GM18520 (cell line): ENCODE measurements at regions not wholly inside any gene's neighbourhood (a gene's known extent, or its start where the extent isn't known, plus 50 kb on each side); places are given as distances from the start of the nearest gene placed in this dataset.

Experiments used
- ATAC-seq: cut with Tn5 transposase; IDR thresholded peaks from one replicate; pipeline ENCODE4 v1.9.1; 2021; ENCODE audit not compliant: unreplicated experiment

DNA sequence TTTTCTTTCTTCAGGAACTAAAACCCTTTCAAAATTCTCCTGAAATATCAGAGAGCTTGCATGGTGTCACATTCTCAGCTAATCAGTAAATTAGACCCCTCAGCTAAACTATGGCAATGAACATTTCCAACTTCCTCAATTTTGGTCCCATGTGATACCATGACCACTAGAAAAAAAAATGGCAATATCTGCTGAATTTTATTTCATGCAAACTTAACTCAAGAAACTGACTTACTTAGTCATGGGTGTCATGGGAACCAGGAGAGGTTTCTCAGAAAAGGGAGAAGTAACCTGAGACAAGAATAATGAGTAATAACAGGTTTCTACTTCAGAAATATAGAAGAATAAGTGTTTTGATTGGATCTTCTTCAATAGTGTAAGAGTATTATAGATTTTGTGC lies 784.6 kb upstream of the ALCAM start:
- ATAC-seq = no peak

DNA sequence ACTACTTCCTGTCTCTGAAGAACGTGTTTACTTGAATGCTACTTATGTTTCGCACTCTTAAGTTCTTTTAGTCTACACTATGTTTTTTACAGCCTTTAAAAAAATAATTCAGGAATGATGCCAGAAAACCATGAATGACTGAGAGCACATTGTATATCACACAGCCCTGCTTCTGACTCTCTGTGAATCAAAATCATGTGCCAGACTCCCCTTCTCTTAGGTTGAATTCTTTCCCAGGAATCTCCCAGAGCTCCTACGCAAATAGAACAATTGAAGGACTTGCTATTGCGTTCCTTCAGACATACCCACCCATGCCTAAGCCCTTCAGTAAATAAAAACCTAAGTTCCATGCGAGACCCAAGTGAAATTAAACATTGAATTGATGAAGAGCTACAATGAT lies 782.0 kb upstream of the ALCAM start:
- no peak for ATAC-seq

DNA sequence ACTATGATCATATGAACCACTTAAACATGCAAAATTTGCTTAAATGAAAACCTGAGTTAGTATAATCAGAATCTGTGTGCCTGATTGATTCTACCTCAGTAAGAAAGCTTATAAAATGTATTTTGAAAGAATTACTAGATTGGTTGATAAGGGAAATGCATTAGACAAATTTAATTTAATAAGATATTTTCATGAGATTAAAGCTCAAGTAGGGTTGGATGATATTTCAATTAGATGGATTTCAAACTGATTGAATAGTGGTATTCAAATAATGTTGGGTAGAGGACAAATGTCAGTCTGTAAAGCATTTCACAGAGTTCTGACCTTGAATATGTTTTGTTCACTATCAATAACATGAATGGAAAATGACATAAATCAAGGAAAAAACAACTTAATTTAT lies 780.4 kb upstream of the ALCAM start:
- no peak for ATAC-seq

DNA sequence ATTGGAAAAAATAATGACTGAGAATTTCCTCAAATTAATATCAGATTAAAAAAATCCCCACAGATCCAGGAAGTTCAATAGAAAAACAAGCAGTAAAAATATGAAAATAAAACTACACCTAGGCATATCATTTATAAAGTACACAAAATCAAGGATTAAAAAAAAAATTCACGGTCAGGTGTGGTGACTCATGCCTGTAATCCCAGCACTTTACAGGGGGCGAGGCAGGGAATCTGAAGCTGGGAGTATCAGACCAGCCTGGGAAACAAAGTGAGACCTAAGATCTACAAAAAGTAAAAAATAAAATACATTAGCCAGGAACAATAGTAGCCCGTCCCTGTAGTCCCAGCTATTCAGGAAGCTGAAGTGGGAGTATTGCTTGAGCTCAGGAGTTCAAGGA lies 778.3 kb upstream of the ALCAM start:
- ATAC-seq = no peak

DNA sequence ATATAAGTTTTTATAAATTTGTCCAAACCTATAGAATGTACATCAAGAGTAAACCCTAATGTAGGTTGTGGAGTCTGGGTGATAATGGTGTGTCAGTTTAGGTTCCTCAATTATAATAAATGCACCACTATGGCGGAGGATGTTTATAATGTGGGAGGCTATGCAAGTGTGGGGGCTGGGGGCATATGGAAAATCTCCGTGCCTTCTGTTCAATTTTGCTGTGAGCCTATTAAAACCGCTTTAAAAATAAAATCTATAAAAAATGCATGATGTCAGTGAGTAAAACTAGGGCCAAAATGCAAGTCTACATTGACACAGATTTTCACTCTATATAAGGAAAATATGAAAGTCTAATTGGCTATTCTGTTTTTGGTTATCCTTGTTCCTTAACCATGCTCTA lies 774.9 kb upstream of the ALCAM start:
- no peak for ATAC-seq

DNA sequence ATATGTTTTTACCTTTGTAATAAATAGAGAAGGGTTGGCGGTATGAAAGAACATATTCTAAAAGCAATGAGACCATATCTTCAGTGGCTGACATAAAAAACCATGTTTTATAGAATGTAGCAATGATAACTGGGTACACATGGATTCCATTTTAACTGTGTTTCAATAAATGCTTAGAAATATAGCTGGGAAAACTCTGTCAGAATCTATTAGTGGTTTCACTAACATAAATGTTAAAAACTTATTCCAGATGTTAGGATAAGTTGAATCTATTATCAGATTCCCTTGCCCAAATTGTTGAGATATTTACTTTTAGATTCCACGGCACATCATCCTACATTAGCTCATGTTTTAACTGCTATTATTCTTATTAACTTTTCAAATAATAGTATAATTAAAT lies 772.2 kb upstream of the ALCAM start:
- no peak for ATAC-seq

DNA sequence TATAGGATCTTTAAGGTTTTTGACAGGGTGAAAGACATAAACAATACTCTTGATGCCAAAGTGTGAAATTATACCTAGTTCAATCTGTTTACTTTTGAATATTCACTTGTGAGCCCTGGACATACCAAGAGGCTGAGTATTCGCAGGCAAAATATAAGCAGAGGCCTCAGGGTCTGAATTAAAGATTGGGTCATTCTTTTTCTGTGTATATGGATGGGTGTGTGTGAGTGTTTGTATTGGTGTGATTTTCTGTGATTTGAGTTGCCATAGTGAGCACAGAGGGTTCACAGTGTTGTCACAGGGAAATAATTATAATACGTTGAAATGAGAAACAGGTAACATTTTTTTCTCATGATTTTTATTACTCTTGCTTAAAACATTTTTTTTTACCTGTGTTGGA lies 770.7 kb upstream of the ALCAM start:
- no peak for ATAC-seq

DNA sequence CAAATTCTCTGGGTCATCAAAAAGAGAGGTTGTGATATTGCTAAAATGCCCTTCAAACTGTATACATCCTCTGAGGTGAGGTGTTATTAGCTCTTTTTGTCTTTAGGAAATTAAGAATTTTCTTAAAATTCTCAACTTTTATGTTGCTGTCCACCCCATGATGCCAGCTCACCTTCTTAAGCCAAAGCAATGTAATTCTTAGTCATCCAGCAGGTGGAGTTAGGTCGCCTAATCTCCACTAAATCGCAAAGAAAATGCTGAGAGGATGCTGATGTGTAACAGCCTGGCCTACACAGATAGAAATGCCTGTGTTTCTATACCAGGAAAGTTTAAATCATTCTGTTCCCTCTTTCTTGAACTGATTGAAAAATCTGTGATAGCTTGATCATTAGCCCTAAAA lies 770.2 kb upstream of the ALCAM start:
- peak; percentile 83 for ATAC-seq

DNA sequence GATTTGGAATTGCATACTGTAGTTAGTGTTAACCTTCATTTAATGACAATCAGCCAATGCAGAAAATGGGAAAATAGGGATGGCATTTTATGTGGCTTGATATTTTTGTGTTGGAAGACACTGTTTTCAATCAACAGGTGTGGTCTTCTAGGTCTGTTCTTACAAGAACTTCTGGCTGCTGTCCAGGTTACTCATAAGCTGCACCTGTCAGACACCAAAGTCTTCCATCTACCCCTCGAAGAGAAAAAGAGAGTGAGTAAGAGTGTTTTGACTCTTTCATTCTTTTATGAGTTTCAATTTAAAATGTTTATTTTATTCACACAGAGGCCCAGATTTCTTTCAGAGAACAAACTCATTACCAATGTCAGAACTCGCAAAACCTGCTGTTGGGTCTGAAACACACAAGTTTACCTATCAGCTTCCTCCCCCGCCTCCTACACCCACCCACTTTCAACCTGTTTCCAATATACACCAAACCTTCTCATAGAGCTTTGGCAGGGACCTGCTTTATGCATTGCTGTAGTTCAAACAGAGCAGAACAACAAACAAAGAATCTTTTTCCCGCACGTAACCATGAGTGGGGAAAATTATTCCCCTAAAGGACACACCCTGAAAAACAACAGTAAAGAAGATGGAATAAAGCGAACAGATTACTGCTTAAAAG lies 767.7 kb upstream of the ALCAM start:
- no peak for ATAC-seq

DNA sequence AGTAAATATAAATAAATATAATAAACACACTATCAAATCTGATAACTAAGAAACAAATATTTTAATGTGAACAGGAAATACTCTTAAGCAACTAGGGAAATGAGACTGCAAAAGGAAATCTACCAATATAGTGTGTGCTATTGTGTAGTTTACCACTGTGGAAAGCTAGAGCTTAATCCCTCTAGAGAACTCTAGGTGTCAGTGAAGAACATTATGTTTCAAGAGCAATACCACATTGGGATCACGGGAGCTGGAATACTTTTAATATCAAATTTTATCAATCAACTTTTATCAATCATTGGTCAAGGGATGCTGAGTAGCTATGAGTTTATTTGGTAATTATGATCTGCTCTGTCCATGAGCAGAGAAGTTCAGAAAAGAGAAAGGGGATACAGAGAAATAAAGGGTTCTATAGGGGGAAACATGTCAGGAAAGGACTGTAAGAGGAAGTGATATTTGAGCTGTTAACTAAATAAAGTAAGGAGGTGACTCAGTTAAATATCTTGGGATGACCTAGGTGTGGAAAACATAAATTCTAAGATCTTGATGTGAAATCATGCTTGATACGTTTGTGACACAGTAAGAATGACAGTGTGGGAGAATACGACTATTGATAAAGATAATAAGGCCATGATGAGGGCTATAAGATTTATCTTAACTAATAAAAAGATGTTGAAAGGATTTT lies 762.2 kb upstream of the ALCAM start:
- ATAC-seq = no peak

DNA sequence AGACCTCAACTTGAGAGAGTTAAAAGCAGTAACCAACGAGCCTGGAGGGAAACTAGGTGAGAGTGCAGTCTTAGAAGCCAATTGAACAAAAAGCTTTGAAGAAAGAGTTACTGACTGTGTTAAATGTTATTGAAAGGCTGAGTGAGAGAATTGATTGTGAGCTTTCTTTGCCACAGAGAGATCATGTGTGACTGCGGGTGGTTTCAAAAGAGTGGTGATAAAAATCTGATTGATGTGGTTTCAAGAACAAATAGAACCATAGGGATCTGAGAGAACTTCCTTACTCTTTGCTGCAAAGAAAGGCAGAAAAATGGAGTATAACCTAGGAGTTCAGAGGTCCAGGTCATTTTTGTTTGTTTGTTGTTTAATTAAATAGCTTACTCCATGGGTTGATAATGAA lies 759.9 kb upstream of the ALCAM start:
- no peak for ATAC-seq

DNA sequence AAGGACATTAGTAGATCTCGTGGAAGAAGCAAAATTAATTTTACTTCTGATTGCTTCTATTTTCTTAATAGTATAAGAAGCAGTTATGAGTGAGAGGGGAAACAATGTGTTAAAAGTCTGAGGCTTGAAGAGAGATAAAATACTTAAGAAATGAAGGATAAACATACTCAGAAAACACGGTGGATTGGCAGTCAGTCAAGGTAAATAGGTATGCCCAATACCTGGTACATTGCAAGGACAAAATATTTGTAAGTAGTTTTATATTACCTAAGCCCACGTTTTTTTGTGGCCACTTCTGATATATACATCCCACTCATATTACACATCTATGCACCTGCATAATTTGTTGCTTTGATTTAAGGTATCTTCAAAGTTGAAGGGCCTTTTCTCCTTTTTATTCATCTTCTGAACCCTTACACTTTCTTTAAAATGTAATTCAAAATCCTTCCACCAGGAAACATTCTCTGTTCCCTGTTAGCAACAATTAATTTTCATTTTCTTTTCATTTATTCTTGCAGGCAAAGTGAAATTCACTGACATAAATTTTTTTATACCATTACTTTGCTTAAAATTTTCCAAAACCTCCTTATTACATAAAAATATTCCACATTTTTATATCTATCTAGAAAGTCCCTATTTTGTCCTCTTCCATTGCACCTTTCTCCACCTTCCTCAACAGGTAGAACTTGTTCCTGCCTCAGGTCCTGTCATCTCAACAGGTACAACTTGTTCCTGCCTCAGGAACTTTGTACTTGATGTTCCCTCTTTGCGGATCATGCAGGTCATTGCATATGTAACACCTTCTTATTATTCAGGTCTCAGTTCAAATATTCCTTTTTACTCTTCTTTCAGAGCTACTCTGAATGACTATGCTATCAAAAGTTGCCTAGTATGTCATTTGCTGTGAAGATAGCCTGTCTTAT lies 755.7 kb upstream of the ALCAM start:
- ATAC-seq = no peak

DNA sequence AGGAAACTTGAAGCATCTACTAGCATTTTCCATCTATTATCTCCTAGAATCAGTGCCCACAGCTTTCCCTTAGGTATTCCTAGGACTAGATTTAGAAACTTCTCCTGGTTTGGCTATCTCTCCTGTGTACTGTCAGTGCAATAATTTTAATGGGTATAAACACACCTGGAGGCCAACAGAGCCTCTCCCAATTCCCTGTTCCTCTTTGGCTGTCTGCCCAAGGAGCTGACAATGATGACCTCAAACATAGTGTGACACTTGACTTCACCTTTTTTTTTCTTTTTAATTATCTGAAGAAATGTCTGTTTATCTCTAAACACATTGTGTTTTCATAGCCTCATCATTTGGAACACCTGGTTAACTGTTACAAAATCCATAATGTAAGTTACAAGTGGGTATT lies 754.5 kb upstream of the ALCAM start:
- no peak for ATAC-seq

DNA sequence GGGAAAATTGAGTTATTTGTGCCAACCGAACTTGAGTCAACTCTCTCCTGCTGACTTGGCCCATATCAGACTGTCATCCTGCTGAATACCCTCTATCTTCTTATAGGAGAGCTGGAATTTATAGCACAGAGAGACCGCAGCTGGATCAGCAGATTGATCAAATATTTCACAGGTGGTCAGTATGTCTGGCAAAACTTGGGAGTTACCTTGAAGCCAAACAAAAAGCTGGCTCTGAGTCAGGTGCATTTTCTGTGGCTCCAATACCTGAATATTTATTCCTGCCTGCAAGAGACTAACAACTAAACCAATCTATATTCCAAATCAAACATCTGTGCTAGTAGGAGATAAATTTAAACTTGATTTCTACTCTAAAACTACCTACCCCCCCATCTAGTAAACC lies 752.1 kb upstream of the ALCAM start:
- no peak for ATAC-seq

DNA sequence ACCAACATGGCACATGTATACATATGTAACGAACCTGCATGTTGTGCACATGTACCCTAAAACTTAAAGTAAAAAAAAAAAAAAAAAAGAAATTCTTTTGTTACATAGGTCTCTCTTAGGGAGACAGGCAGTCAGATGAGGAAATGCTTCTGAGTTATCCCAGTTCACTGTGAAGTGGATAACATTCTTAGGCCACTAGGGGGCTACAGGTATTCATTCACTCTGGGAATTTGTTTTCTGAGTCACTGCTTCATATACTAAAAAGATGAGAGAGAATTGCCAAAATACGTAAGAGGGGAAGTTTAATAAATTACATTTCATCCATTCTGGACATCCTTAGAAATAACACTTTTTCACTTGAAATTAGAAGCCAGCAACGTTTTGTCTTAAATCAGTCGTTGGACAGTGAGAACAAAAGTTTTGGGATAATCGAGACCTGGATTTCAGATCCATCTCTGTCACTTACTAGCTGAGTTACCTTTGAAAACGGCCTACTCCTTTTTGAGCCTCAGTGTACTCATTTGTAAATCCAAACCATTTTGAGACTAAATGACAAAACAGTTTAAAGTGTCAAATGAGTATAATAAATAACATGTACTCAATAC lies 738.4 kb upstream of the ALCAM start:
- no peak for ATAC-seq

DNA sequence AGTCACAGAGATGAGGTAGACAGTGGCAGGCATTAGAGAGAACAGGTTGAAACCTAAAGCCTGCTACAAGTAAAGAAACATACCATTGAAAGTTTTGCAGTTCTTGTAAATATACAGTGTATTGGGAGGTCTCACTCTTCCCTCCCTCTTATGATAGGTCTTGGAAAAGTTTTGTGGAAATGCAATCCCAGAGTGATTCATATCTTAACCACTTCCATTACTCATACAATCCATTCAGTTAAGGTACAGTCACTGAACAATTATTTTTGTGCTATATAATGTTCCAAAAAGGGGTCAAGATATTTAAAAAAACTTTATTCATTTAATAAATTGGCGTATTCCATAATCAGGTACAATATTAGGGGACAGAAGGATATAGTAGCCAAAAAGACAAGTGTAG lies 737.7 kb upstream of the ALCAM start:
- no peak for ATAC-seq

DNA sequence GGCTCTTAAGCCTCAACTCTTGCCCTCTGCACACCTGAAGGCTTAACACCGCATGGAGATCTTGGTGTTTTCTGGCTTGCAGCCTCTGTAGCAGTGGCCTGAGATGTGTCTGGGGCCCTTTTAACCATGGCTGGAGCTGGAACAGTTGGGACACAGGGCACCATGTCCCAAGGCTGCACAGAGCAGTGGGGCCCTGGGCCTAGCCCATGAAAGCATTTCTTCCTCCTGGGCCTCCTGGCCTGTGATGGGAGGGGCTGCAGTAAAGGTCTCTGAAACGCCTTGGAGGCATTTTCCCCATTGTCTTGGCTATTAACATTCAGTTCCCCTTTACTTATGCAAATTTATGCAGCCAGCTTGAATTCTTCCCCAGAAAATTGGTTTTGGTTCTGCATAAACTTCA lies 735.5 kb upstream of the ALCAM start:
- ATAC-seq = no peak

DNA sequence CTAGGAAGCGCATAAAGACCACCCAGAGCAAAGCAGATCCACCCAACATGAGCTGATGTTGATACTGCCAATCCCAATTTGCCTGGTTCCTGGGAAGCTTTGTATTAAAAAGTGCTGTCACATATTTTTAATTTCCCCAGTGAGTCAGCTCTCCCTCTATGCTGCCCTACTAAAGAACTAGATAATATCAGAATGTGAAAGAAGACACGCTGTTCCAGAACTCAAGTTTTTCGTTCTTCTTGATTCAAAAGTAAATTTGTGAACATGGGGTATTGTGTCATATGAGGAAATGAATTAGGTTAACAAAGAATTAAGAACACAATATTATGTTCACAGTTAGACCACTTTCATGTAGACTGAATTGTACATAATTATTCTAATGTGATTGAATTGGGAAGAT lies 734.2 kb upstream of the ALCAM start:
- ATAC-seq = no peak

DNA sequence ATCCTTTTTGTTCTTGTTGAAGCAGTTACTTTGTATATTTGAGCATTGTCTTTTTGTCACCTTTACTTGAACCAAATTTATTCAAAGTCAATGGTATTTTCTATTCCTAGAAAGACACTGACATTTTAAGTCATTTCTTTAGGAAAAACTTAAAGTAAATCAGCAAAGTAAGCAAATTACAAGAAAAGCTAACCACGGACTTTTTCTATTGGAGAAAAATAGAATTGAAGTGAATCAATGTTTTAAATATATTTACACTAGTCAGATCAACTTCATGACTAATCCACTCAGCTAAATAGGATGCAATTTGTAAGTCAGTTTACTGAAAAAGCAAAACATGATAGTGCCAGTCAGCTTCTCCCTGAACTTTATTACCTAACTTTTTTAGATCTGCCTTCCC lies 733.8 kb upstream of the ALCAM start:
- ATAC-seq = no peak

DNA sequence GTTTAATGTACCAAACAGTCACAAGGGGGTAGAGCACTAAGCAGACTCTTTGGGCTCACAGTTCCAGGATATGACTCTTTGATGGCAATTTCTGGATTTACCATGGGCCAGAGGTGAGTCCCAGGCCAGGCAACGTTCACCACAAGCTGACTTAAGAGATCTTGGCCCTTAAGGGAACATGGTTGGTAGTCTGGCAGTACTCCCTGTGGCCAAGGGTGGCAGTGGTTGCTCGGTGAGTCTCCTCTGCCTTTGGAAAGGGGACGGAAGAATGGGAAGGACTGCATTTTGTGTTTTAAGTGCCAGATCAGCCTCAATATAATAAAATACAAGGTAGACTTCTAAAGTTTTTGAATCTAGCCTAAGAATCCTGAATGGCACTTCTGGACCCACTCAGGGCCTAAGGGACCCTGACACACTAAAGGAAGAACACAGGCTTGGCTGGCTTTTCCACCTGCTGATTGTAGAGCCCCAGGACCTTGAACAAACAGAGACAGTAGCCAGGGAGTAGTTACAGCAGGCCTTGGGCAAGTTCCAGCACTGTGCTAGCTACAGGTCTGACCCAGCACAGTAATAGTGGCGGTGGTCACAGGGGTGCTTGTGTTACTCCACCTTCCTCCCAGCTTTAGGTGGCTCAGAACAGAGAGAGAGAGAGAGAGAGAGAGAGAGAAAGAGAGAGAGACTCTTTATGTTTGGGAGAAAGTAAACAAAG lies 730.7 kb upstream of the ALCAM start:
- ATAC-seq = no peak

DNA sequence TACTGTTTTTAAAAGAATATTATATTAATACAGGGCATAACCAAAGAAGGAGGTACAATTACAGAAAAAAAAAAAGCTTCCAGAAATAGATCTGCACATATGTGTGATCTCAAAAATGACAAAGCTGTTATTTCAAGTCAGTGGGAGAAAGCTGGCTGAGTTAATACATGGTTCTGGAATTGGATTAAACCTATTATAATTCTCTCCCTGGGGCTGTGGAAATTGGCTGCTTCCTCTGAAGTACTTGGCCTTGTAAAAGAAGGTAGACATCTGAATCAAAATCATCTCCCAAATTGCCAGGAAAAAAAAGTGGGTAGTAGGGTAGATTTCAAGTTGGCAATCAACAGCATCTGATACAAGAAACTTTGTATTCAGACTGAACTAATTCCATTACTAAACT lies 723.9 kb upstream of the ALCAM start:
- no peak for ATAC-seq
